Endodermal cell (in vitro differentiated cells): ENCODE measurements at regions not wholly inside any gene's neighbourhood (a gene's known extent, or its start where the extent isn't known, plus 50 kb on each side); places are given as distances from the start of the nearest gene placed in this dataset.

ENCODE experiments used
- DNase-seq: peaks from one replicate; pipeline ENCODE4 v3.0.0-alpha.2; 2017
- H3K27ac ChIP-seq: 2 replicates; pipeline ENCODE4 v1.5.1; 2013; ENCODE audit warnings: mild to moderate bottlenecking, low read depth, low read length, moderate library complexity
- H3K27me3 ChIP-seq: 2 replicates; pipeline ENCODE4 v1.6.1; 2013; ENCODE audit warnings: mild to moderate bottlenecking, low read length, moderate library complexity; ENCODE audit not compliant: insufficient read depth, control insufficient read depth, poor library complexity, severe bottlenecking
- H3K36me3 ChIP-seq: 2 replicates; pipeline ENCODE4 v1.7.0; 2013; ENCODE audit warnings: mild to moderate bottlenecking, low read length, moderate library complexity; ENCODE audit not compliant: control insufficient read depth, insufficient read depth
- H3K4me1 ChIP-seq: one replicate; pipeline ENCODE4 v1.7.0; 2013; ENCODE audit warnings: low read length; ENCODE audit not compliant: control insufficient read depth, insufficient read depth
- H3K4me3 ChIP-seq: 2 replicates; pipeline ENCODE4 v1.5.1; 2013; ENCODE audit warnings: mild to moderate bottlenecking, low read length, moderate library complexity
- H3K9ac ChIP-seq: 2 replicates; pipeline ENCODE4 v1.6.1; 2013; ENCODE audit warnings: mild to moderate bottlenecking, low read length, moderate library complexity; ENCODE audit not compliant: poor library complexity, severe bottlenecking; ENCODE audit errors: extremely low read depth
- H3K9me3 ChIP-seq: 2 replicates; pipeline ENCODE4 v1.6.1; 2013; ENCODE audit warnings: mild to moderate bottlenecking, low read length, moderate library complexity; ENCODE audit not compliant: control insufficient read depth
- H3K27ac Mint-ChIP-seq: 2 replicates; pipeline ENCODE4 v1.8.0; 2020; ENCODE audit warnings: mixed read lengths
- H3K27me3 Mint-ChIP-seq: 2 replicates; pipeline ENCODE4 v1.8.0; 2021; ENCODE audit warnings: mild to moderate bottlenecking, mixed read lengths; ENCODE audit not compliant: insufficient read depth
- H3K36me3 Mint-ChIP-seq: 2 replicates; pipeline ENCODE4 v1.8.0; 2020; ENCODE audit warnings: low read depth, mixed read lengths
- H3K4me1 Mint-ChIP-seq: 2 replicates; pipeline ENCODE4 v1.8.0; 2020; ENCODE audit warnings: mixed read lengths
- H3K4me3 Mint-ChIP-seq: 2 replicates; pipeline ENCODE4 v1.8.0; 2020; ENCODE audit warnings: mild to moderate bottlenecking, moderate library complexity, mixed read lengths
- H3K9me3 Mint-ChIP-seq: 2 replicates; pipeline ENCODE4 v1.8.0; 2020; ENCODE audit warnings: mild to moderate bottlenecking, mixed read lengths
- CTCF ChIP-seq: fragments of 200-600 bp; sonication (generic); conservative IDR thresholded peaks from 2 replicates; pipeline ENCODE4 v1.5.0; 2021; ENCODE audit warnings: antibody characterized with exemption, mild to moderate bottlenecking
- WGBS, 2 experiments: methylation state at CpG; one replicate each; pipeline versions ENCODE4 v1.1.5 to v1.1.7; 2013; ENCODE audit warnings: missing lambda C conversion rate in 2 of 2, mixed read lengths in 1 of 2; ENCODE audit not compliant: insufficient coverage in 1 of 2, insufficient read length in 1 of 2; 5-methylcytosine and 5-hydroxymethylcytosine counted together

- Mint-ChIP-seq H3K4me1 (peaks cover 32% of the 10 kb centered on the region), H3K27ac (peak overlapping the region; percentile 42), H3K4me3 (no peak overlapping the region), H3K27me3 (peaks cover 51% of the 10 kb centered on the region), H3K36me3 (no peaks in the 10 kb centered on the region), H3K9me3 (peaks cover 4% of the 10 kb centered on the region)
- Histone ChIP-seq H3K4me3 (no peak overlapping the region), H3K27ac (peak overlapping the region; percentile 75), H3K36me3 (no peaks in the 10 kb centered on the region), H3K9ac (no peak overlapping the region), H3K9me3 (no peaks in the 10 kb centered on the region), H3K27me3 (peaks cover 31% of the 10 kb centered on the region), H3K4me1 (no peaks in the 10 kb centered on the region)
- no peak for TF ChIP-seq CTCF
- no peak for DNase-seq
- 75 to 77% methylated on average over 1 of the region's 1 CpG for WGBS, 2 experiments
Observed at GRCh38 chr16:5449901-5450300, 352.3 kb upstream of the EEF2KMT start.

GRCh38 chr16:5448798-5449197 lies 351.2 kb upstream of the EEF2KMT start:
- Histone ChIP-seq H3K4me1 (no peaks in the 10 kb centered on the region), H3K9ac (no peak overlapping the region), H3K27ac (no peak overlapping the region), H3K4me3 (no peak overlapping the region), H3K27me3 (peaks cover 31% of the 10 kb centered on the region), H3K36me3 (no peaks in the 10 kb centered on the region), H3K9me3 (no peaks in the 10 kb centered on the region)
- Mint-ChIP-seq H3K27ac (no peak overlapping the region), H3K27me3 (peaks cover 45% of the 10 kb centered on the region), H3K36me3 (no peaks in the 10 kb centered on the region), H3K4me3 (no peak overlapping the region), H3K4me1 (peaks cover 32% of the 10 kb centered on the region), H3K9me3 (peaks cover 4% of the 10 kb centered on the region)
- TF ChIP-seq CTCF = no peak
- 89 to 97% methylated on average over 5 to 9 of the region's 9 CpGs for WGBS, 2 experiments
- DNase-seq = no peak

GRCh38 chr16:5447734-5448133 lies 350.1 kb upstream of the EEF2KMT start:
- no peaks in the 10 kb centered on the region for H3K36me3 ChIP-seq
- no peak overlapping the region for H3K27ac ChIP-seq
- no peak for DNase-seq
- Mint-ChIP-seq H3K36me3 (no peaks in the 10 kb centered on the region), H3K27me3 (peaks cover 37% of the 10 kb centered on the region), H3K4me3 (no peak overlapping the region), H3K9me3 (peaks cover 4% of the 10 kb centered on the region), H3K27ac (no peak overlapping the region), H3K4me1 (peaks cover 32% of the 10 kb centered on the region)
- 93 to 96% methylated on average over 3 to 4 of the region's 4 CpGs for WGBS, 2 experiments
- TF ChIP-seq CTCF = no peak
- no peaks in the 10 kb centered on the region for H3K9me3 ChIP-seq
- no peak overlapping the region for H3K9ac ChIP-seq
- H3K4me3 ChIP-seq = no peak overlapping the region
- H3K4me1 ChIP-seq = no peaks in the 10 kb centered on the region
- peaks cover 24% of the 10 kb centered on the region for H3K27me3 ChIP-seq
